Activated CD4-positive, alpha-beta memory T cell treated with anti-CD3 and anti-CD28 coated beads for 36 hours (primary cell): ENCODE measurements at regions not wholly inside any gene's neighbourhood (a gene's known extent, or its start where the extent isn't known, plus 50 kb on each side); places are given as distances from the start of the nearest gene placed in this dataset.

Source experiments
- CTCF ChIA-PET: fragments of 350-600 bp; sonication (Branson Sonifier 250); formaldehyde crosslinking; loops from one replicate; lab custom pipeline; 2021; ENCODE audit warnings: antibody characterized with exemption, inconsistent platforms; lab: Charles Lee
- POLR2A ChIA-PET: fragments of 350-600 bp; sonication (Branson Sonifier 250); formaldehyde crosslinking; loops from one replicate; lab custom pipeline; 2021; ENCODE audit warnings: antibody characterized with exemption; lab: Charles Lee
- DNase-seq: peaks from one replicate; pipeline ENCODE4 v3.0.0-alpha.2; 2020
- H3K27ac Mint-ChIP-seq: one replicate; pipeline ENCODE4 v1.8.0; 2021; ENCODE audit warnings: mixed read lengths
- H3K27me3 Mint-ChIP-seq: one replicate; pipeline ENCODE4 v1.8.0; 2021; ENCODE audit warnings: mixed read lengths
- H3K36me3 Mint-ChIP-seq: one replicate; pipeline ENCODE4 v1.8.0; 2021; ENCODE audit warnings: mixed read lengths
- H3K4me1 Mint-ChIP-seq: one replicate; pipeline ENCODE4 v1.8.0; 2021; ENCODE audit warnings: low read depth, mixed read lengths
- H3K4me3 Mint-ChIP-seq: one replicate; pipeline ENCODE4 v1.8.0; 2021; ENCODE audit warnings: mild to moderate bottlenecking, mixed read lengths
- H3K9me3 Mint-ChIP-seq: one replicate; pipeline ENCODE4 v1.8.0; 2021; ENCODE audit warnings: mixed read lengths
- intact Hi-C: fragments of 100-400 bp; cut with micrococcal nuclease; formaldehyde crosslinking; loops from one replicate; pipeline ENCODE4 v1.15.1; 2023

GRCh38 chr1:185645162-185645640 is 89.0 kb upstream of the HMCN1 start:
- no peak for DNase-seq
- POLR2A ChIA-PET, result no interaction called here
- H3K4me3 Mint-ChIP-seq, result no peak overlapping the region
- H3K36me3 Mint-ChIP-seq, result peaks cover 2% of the 10 kb centered on the region
- intact Hi-C loops, result no loop called here
- CTCF ChIA-PET, result no interaction called here
- H3K4me1 Mint-ChIP-seq, result peaks cover 33% of the 10 kb centered on the region
- H3K9me3 Mint-ChIP-seq, result peaks cover 15% of the 10 kb centered on the region
- H3K27ac Mint-ChIP-seq, result no peak overlapping the region
- H3K27me3 Mint-ChIP-seq, result no peaks in the 10 kb centered on the region

GRCh38 chr1:185644531-185644930 is 89.7 kb upstream of the HMCN1 start:
- Mint-ChIP-seq H3K27ac (no peak overlapping the region), H3K9me3 (peaks cover 15% of the 10 kb centered on the region), H3K4me1 (peaks cover 33% of the 10 kb centered on the region), H3K36me3 (peaks cover 2% of the 10 kb centered on the region), H3K4me3 (no peak overlapping the region), H3K27me3 (no peaks in the 10 kb centered on the region)
- POLR2A ChIA-PET, result no interaction called here
- CTCF ChIA-PET, result no interaction called here
- intact Hi-C loops, result no loop called here
- peak; percentile 56 for DNase-seq

- DNase-seq, result peak; percentile 62
- intact Hi-C loops, result loop anchor here (1.0 to 2.0 kb wide), 9 partner anchors 26 to 754 kb away; partner anchors contain the start of genes IVNS1ABP, SWT1 and TRMT1L
- Mint-ChIP-seq H3K27ac (peak overlapping the region; percentile 83), H3K27me3 (peaks cover 3% of the 10 kb centered on the region), H3K4me3 (no peak overlapping the region), H3K9me3 (peaks cover 15% of the 10 kb centered on the region), H3K36me3 (peaks cover 9% of the 10 kb centered on the region), H3K4me1 (peaks cover 15% of the 10 kb centered on the region)
- CTCF ChIA-PET, result interaction anchor here (0.7 to 2.3 kb wide), 6 partner anchors 16 to 319 kb away, joined by 3 to 11 read pairs (median 3); no protein-coding TSS in a partner anchor
- POLR2A ChIA-PET, result interaction anchor here (0.6 to 1.2 kb wide), 2 partner anchors 70 to 319 kb away, joined by 4 to 9 read pairs; partner anchors contain the start of gene IVNS1ABP
These were observed 97.3 kb upstream of the HMCN1 start for GRCh38 chr1:185636848-185637247.

GRCh38 chr1:185634704-185635103 is 99.5 kb upstream of the HMCN1 start:
- H3K4me3 Mint-ChIP-seq, result no peak overlapping the region

GRCh38 chr1:185632659-185633423 is 101.3 kb upstream of the HMCN1 start:
- Mint-ChIP-seq H3K9me3 (peaks cover 9% of the 10 kb centered on the region), H3K4me3 (no peak overlapping the region), H3K4me1 (peaks cover 18% of the 10 kb centered on the region), H3K27ac (no peak overlapping the region), H3K36me3 (peaks cover 5% of the 10 kb centered on the region), H3K27me3 (peaks cover 3% of the 10 kb centered on the region)
- intact Hi-C loops, result no loop called here
- no peak for DNase-seq
- CTCF ChIA-PET, result no interaction called here
- POLR2A ChIA-PET, result no interaction called here

More at GRCh38 chr1:185634704-185635103, 99.5 kb upstream of the HMCN1 start:
- Mint-ChIP-seq H3K4me1 (peaks cover 15% of the 10 kb centered on the region), H3K27ac (no peak overlapping the region), H3K9me3 (peaks cover 15% of the 10 kb centered on the region), H3K36me3 (peaks cover 9% of the 10 kb centered on the region), H3K27me3 (peaks cover 3% of the 10 kb centered on the region)
- ChIA-PET CTCF (interaction anchor here (2.3 kb wide), 1 partner anchor 39 kb away, joined by 11 read pairs; no protein-coding TSS in a partner anchor), POLR2A (no interaction called here)
- no peak for DNase-seq
- intact Hi-C loops, result no loop called here

GRCh38 chr1:185631843-185632242 is 102.3 kb upstream of the HMCN1 start:
- ChIA-PET POLR2A (no interaction called here), CTCF (no interaction called here)
- no peak overlapping the region for H3K27ac Mint-ChIP-seq
- peaks cover 10% of the 10 kb centered on the region for H3K4me1 Mint-ChIP-seq
- H3K4me3 Mint-ChIP-seq, result no peak overlapping the region
- intact Hi-C loops, result no loop called here
- peaks cover 3% of the 10 kb centered on the region for H3K27me3 Mint-ChIP-seq
- peaks cover 2% of the 10 kb centered on the region for H3K36me3 Mint-ChIP-seq
- no peak for DNase-seq
- H3K9me3 Mint-ChIP-seq, result peaks cover 6% of the 10 kb centered on the region

GRCh38 chr1:185627761-185628501 is 106.3 kb upstream of the HMCN1 start:
- peaks cover 2% of the 10 kb centered on the region for H3K9me3 Mint-ChIP-seq
- DNase-seq, result no peak
- intact Hi-C loops, result no loop called here
- no peaks in the 10 kb centered on the region for H3K36me3 Mint-ChIP-seq
- no peak overlapping the region for H3K27ac Mint-ChIP-seq
- peaks cover 3% of the 10 kb centered on the region for H3K4me1 Mint-ChIP-seq
- H3K27me3 Mint-ChIP-seq, result no peaks in the 10 kb centered on the region
- ChIA-PET POLR2A (no interaction called here), CTCF (no interaction called here)
- no peak overlapping the region for H3K4me3 Mint-ChIP-seq

GRCh38 chr1:185627171-185627570 is 107.0 kb upstream of the HMCN1 start:
- intact Hi-C loops, result no loop called here
- POLR2A ChIA-PET, result no interaction called here
- H3K4me1 Mint-ChIP-seq, result peaks cover 3% of the 10 kb centered on the region
- no peaks in the 10 kb centered on the region for H3K36me3 Mint-ChIP-seq
- DNase-seq, result no peak
- no peaks in the 10 kb centered on the region for H3K27me3 Mint-ChIP-seq
- peaks cover 2% of the 10 kb centered on the region for H3K9me3 Mint-ChIP-seq
- CTCF ChIA-PET, result no interaction called here
- H3K4me3 Mint-ChIP-seq, result no peak overlapping the region
- H3K27ac Mint-ChIP-seq, result no peak overlapping the region

GRCh38 chr1:185626344-185626743 is 107.8 kb upstream of the HMCN1 start:
- Mint-ChIP-seq H3K9me3 (peaks cover 2% of the 10 kb centered on the region), H3K4me1 (peaks cover 3% of the 10 kb centered on the region), H3K27me3 (no peaks in the 10 kb centered on the region), H3K27ac (no peak overlapping the region), H3K36me3 (no peaks in the 10 kb centered on the region), H3K4me3 (no peak overlapping the region)
- ChIA-PET CTCF (no interaction called here), POLR2A (no interaction called here)
- no peak for DNase-seq
- intact Hi-C loops, result no loop called here

- POLR2A ChIA-PET, result no interaction called here
- intact Hi-C loops, result no loop called here
- peaks cover 4% of the 10 kb centered on the region for H3K9me3 Mint-ChIP-seq
- DNase-seq, result no peak
- peaks cover 2% of the 10 kb centered on the region for H3K27me3 Mint-ChIP-seq
- no peaks in the 10 kb centered on the region for H3K4me1 Mint-ChIP-seq
- no peak overlapping the region for H3K4me3 Mint-ChIP-seq
- peaks cover 4% of the 10 kb centered on the region for H3K36me3 Mint-ChIP-seq
- no peak overlapping the region for H3K27ac Mint-ChIP-seq
- CTCF ChIA-PET, result interaction anchor here (0.6 kb wide), 1 partner anchor 10 kb away, joined by 3 read pairs; no protein-coding TSS in a partner anchor
These were observed 123.2 kb upstream of the HMCN1 start for GRCh38 chr1:185610954-185611353.

GRCh38 chr1:185608177-185608576 is 126.0 kb upstream of the HMCN1 start:
- ChIA-PET POLR2A (no interaction called here), CTCF (interaction anchor here (1.3 to 1.9 kb wide), 2 partner anchors 12 to 73 kb away, joined by 4 to 5 read pairs; no protein-coding TSS in a partner anchor)
- H3K36me3 Mint-ChIP-seq, result peaks cover 1% of the 10 kb centered on the region
- no peak overlapping the region for H3K27ac Mint-ChIP-seq
- no peaks in the 10 kb centered on the region for H3K9me3 Mint-ChIP-seq
- no peak for DNase-seq
- no peaks in the 10 kb centered on the region for H3K4me1 Mint-ChIP-seq
- intact Hi-C loops, result no loop called here
- H3K27me3 Mint-ChIP-seq, result peaks cover 2% of the 10 kb centered on the region
- H3K4me3 Mint-ChIP-seq, result no peak overlapping the region

- Mint-ChIP-seq H3K27ac (no peak overlapping the region), H3K9me3 (no peaks in the 10 kb centered on the region), H3K4me1 (no peaks in the 10 kb centered on the region), H3K27me3 (peaks cover 2% of the 10 kb centered on the region), H3K36me3 (peaks cover 1% of the 10 kb centered on the region), H3K4me3 (no peak overlapping the region)
- ChIA-PET CTCF (no interaction called here), POLR2A (no interaction called here)
- intact Hi-C loops, result no loop called here
- DNase-seq, result no peak
These were observed 131.0 kb upstream of the HMCN1 start for GRCh38 chr1:185603158-185603557.
